ENCODE measurements at regions not wholly inside any gene's neighbourhood (a gene's known extent, or its start where the extent isn't known, plus 50 kb on each side); places are given as distances from the start of the nearest gene placed in this dataset.

GRCh38 chr15:62323353-62323890, 158.3 kb upstream of the C2CD4B start:
- TF ChIP-seq CTCF (optimal IDR thresholded peaks at IDR 0.05 in 1 of 3, IDR thresholded peaks at IDR 0.05 in 1 of 3, conservative IDR thresholded peaks at IDR 0.05 in 1 of 3; ENCODE audit: extremely low read depth in 1 of 3, insufficient read depth in 2 of 3, low read length in 3 of 3) (no peak), EZH2 (IDR thresholded peaks at IDR 0.05; ENCODE audit: low read length) (no peak)

Measured in keratinocyte (primary cell).